HCT116 (cell line): ENCODE measurements at regions not wholly inside any gene's neighbourhood (a gene's known extent, or its start where the extent isn't known, plus 50 kb on each side); places are given as distances from the start of the nearest gene placed in this dataset.

ENCODE experiments used
- ATAC-seq: fragments of 200-7000 bp; cut with Tn5 transposase; 2 replicates; pipeline ENCODE4 v1.9.1; 2020; ENCODE audit warnings: mild to moderate bottlenecking, moderate library complexity
- BruUV-seq: library from RNA; stranded (reverse); fragments of 400-500 nt; replicated peaks from 2 replicates; lab custom pipeline; 2021; lab: Mats Ljungman, UMichigan
- CTCF ChIA-PET: fragments of 300-600 bp; sonication (Branson Sonifier 250); formaldehyde crosslinking; loops from one replicate; lab custom pipeline; 2021; ENCODE audit warnings: antibody characterized with exemption; lab: Charles Lee
- POLR2A ChIA-PET: fragments of 300-600, 350-600 bp; sonication (Branson Sonifier 250); formaldehyde crosslinking; loops from one replicate; lab custom pipeline; 2021; ENCODE audit warnings: antibody characterized with exemption; lab: Charles Lee
- RAD21 ChIA-PET, 2 experiments: fragments of 300-600 bp; sonication (Branson Sonifier 250); formaldehyde crosslinking; loops; one replicate each; lab custom pipeline; 2023; ENCODE audit warnings: low total read pairs in 2 of 2; ENCODE audit not compliant: uncharacterized antibody in 2 of 2, unreplicated experiment in 2 of 2, low non-redundant PET in 1 of 2; lab: Charles Lee
- DNase-seq: peaks from one replicate; pipeline ENCODE4 v3.0.0-alpha.2; 2010; ENCODE audit warnings: low read depth, low spot score
- H2AFZ ChIP-seq: fragments of 200-600 bp; shearing (Covaris generic), sonication (generic); 2 replicates; pipeline ENCODE4 v1.6.1; 2017; ENCODE audit warnings: low read depth, mixed run types, mixed read lengths, antibody characterized with exemption, low read length; ENCODE audit not compliant: poor library complexity, severe bottlenecking
- H3K27ac ChIP-seq: 2 replicates; pipeline ENCODE4 v1.5.1; 2012; ENCODE audit warnings: low read depth, low read length
- H3K27me3 ChIP-seq: fragments of 200-600 bp; sonication (generic); 2 replicates; pipeline ENCODE4 v1.6.1; 2016; ENCODE audit warnings: mixed run types, low read length, mixed read lengths; ENCODE audit not compliant: insufficient read depth
- H3K36me3 ChIP-seq, 2 experiments: fragments of 200-500 bp in 1 of 2; fragments of 200-600 bp in 1 of 2; sonication (Bioruptor generic) in 1 of 2; sonication (generic) in 1 of 2; 2 replicates each; pipeline versions ENCODE4 v1.5.1 to v1.6.1; 2014 to 2016; ENCODE audit warnings: low read length in 2 of 2, inconsistent platforms in 1 of 2, mixed read lengths in 1 of 2, mixed run types in 1 of 2; ENCODE audit not compliant: insufficient read depth in 2 of 2, control insufficient read depth in 1 of 2
- H3K4me1 ChIP-seq, 2 experiments: fragments of 200-600 bp in 1 of 2; sonication (generic) in 1 of 2; 2 replicates each; pipeline versions ENCODE4 v1.5.1 to v1.6.1; 2012 to 2017; ENCODE audit warnings: low read length in 2 of 2, inconsistent platforms in 1 of 2, mild to moderate bottlenecking in 1 of 2, mixed read lengths in 1 of 2, mixed run types in 1 of 2, moderate library complexity in 1 of 2; ENCODE audit not compliant: insufficient read depth in 2 of 2, control insufficient read depth in 1 of 2
- H3K4me2 ChIP-seq: fragments of 200-600 bp; sonication (generic); 2 replicates; pipeline ENCODE4 v1.6.1; 2017; ENCODE audit warnings: mixed run types, low read length, mixed read lengths
- H3K4me3 ChIP-seq, 2 experiments: fragments of 200-600 bp in 1 of 2; sonication (generic) in 1 of 2; replicated peaks in 1 of 2; 2 replicates each; pipeline ENCODE4 v1.5.1; 2011 to 2016; ENCODE audit warnings: low read length in 2 of 2, control low read depth in 1 of 2, low read depth in 1 of 2, mild to moderate bottlenecking in 1 of 2, mixed read lengths in 1 of 2, mixed run types in 1 of 2
- H3K79me2 ChIP-seq: fragments of 200-600 bp; sonication (generic); 2 replicates; pipeline ENCODE4 v1.6.1; 2017; ENCODE audit warnings: mild to moderate bottlenecking, mixed run types, low read length, moderate library complexity, mixed read lengths; ENCODE audit not compliant: insufficient read depth
- H3K9ac ChIP-seq: fragments of 200-600 bp; sonication (generic); 2 replicates; pipeline ENCODE4 v1.6.1; 2016; ENCODE audit warnings: low read length, mixed read lengths
- H3K9me2 ChIP-seq: fragments of 200-600 bp; sonication (generic), shearing (Covaris generic); 2 replicates; pipeline ENCODE4 v1.6.1; 2017; ENCODE audit warnings: mixed run types, mild to moderate bottlenecking, moderate library complexity; ENCODE audit not compliant: insufficient read depth
- H3K9me3 ChIP-seq, 2 experiments: fragments of 200-500 bp in 1 of 2; fragments of 200-600 bp in 1 of 2; sonication (Bioruptor generic) in 1 of 2; sonication (generic) in 1 of 2; 2 replicates each; pipeline ENCODE4 v1.6.1; 2014 to 2017; ENCODE audit warnings: low read length in 2 of 2, mixed read lengths in 2 of 2, inconsistent platforms in 1 of 2, low read depth in 1 of 2, mild to moderate bottlenecking in 1 of 2, mixed run types in 1 of 2, moderate library complexity in 1 of 2; ENCODE audit not compliant: control insufficient read depth in 1 of 2, insufficient read depth in 1 of 2
- H4K20me1 ChIP-seq: fragments of 200-600 bp; sonication (generic), shearing (Covaris generic); 2 replicates; pipeline ENCODE4 v1.6.1; 2017; ENCODE audit warnings: mixed run types, mild to moderate bottlenecking, moderate library complexity; ENCODE audit not compliant: insufficient read depth
- ATF3 ChIP-seq: IDR thresholded peaks from 2 replicates; pipeline ENCODE4 v1.6.1; 2012
- CEBPB ChIP-seq: IDR thresholded peaks from 2 replicates; pipeline ENCODE4 v1.6.1; 2012; ENCODE audit warnings: low read depth
- CTCF ChIP-seq, 3 experiments: fragments of 200-600 bp in 1 of 3; sonication (generic) in 1 of 3; IDR thresholded peaks in 2 of 3; conservative IDR thresholded peaks in 1 of 3; 2 replicates each; pipeline ENCODE4 v1.5.1; 2012 to 2017; ENCODE audit warnings: low read depth in 2 of 3, low read length in 2 of 3, antibody characterized with exemption in 1 of 3, borderline replicate concordance in 1 of 3, control low read depth in 1 of 3, mild to moderate bottlenecking in 1 of 3, mixed read lengths in 1 of 3, mixed run types in 1 of 3, moderate library complexity in 1 of 3; ENCODE audit not compliant: insufficient read depth in 1 of 3
- ELF1 ChIP-seq: IDR thresholded peaks from 2 replicates; pipeline ENCODE4 v1.6.1; 2012; ENCODE audit warnings: low read depth, borderline replicate concordance
- JUND ChIP-seq: IDR thresholded peaks from 2 replicates; pipeline ENCODE4 v1.6.1; 2012
- MAX ChIP-seq: IDR thresholded peaks from 2 replicates; pipeline ENCODE4 v1.6.1; 2012
- REST ChIP-seq: IDR thresholded peaks from 2 replicates; pipeline ENCODE4 v1.6.1; 2012; ENCODE audit warnings: low read depth
- SIN3A ChIP-seq: IDR thresholded peaks from 2 replicates; pipeline ENCODE4 v1.6.1; 2012; ENCODE audit warnings: low read depth
- TCF7L2 ChIP-seq: IDR thresholded peaks from 2 replicates; pipeline ENCODE4 v1.7.0; 2011; ENCODE audit warnings: borderline replicate concordance, inconsistent platforms; ENCODE audit not compliant: insufficient read depth, insufficient read length; ENCODE audit errors: extremely low read depth
- YY1 ChIP-seq: IDR thresholded peaks from 2 replicates; pipeline ENCODE4 v1.6.1; 2011; ENCODE audit warnings: low read length, low read depth, moderate library complexity, mild to moderate bottlenecking; ENCODE audit not compliant: insufficient replicate concordance; ENCODE audit errors: extremely low read depth
- ZBTB33 ChIP-seq: IDR thresholded peaks from 2 replicates; pipeline ENCODE4 v1.6.1; 2011; ENCODE audit warnings: mild to moderate bottlenecking, low read length, moderate library complexity; ENCODE audit not compliant: insufficient replicate concordance; ENCODE audit errors: extremely low read depth
- ZNF274 ChIP-seq: fragments of 200-500 bp; sonication (Bioruptor generic); IDR thresholded peaks from 2 replicates; pipeline ENCODE4 v1.6.1; 2014; ENCODE audit warnings: mild to moderate bottlenecking, low read depth, low read length, inconsistent platforms
- intact Hi-C: fragments of 100-400 bp; cut with micrococcal nuclease; formaldehyde crosslinking; loops from 2 replicates; pipeline ENCODE4 v1.10.0; 2022

- TF ChIP-seq ATF3: no peak
- no peak for TF ChIP-seq ELF1
- no peak for TF ChIP-seq MAX
- TF ChIP-seq TCF7L2: no peak
- Histone ChIP-seq H3K4me2 (no peak overlapping the region), H3K9me3 (no peaks in the 10 kb centered on the region), H3K4me3 (no peak overlapping the region), H3K27me3 (no peaks in the 10 kb centered on the region), H3K79me2 (no peaks in the 10 kb centered on the region), H3K9me2 (no peaks in the 10 kb centered on the region), H3K36me3 (no peaks in the 10 kb centered on the region), H3K27ac (no peak overlapping the region), H3K4me1 (no peaks in the 10 kb centered on the region), H2AFZ (no peak overlapping the region), H4K20me1 (no peaks in the 10 kb centered on the region), H3K9ac (no peak overlapping the region)
- BruUV-seq: no TSS peak
- intact Hi-C loops: no loop called here
- DNase-seq: no peak
- CTCF ChIA-PET: no interaction called here
- no peak for ATAC-seq
- RAD21 ChIA-PET: no interaction called here
- POLR2A ChIA-PET: no interaction called here
These were observed 433.4 kb upstream of the NRXN1 start for GRCh38 chr2:51465326-51465725.

- no peak overlapping the region for H3K9ac ChIP-seq
- H3K27ac ChIP-seq: no peak overlapping the region
- no peaks in the 10 kb centered on the region for H3K36me3 ChIP-seq
- no peaks in the 10 kb centered on the region for H3K9me3 ChIP-seq
- H3K79me2 ChIP-seq: no peaks in the 10 kb centered on the region
- no peak for DNase-seq
- BruUV-seq: no TSS peak
- H3K4me2 ChIP-seq: no peak overlapping the region
- H3K4me3 ChIP-seq: no peak overlapping the region
- no peak overlapping the region for H2AFZ ChIP-seq
- ChIA-PET POLR2A (no interaction called here), RAD21 (no interaction called here), CTCF (no interaction called here)
- H3K4me1 ChIP-seq: no peaks in the 10 kb centered on the region
- H4K20me1 ChIP-seq: no peaks in the 10 kb centered on the region
- ATAC-seq: no peak
- H3K27me3 ChIP-seq: no peaks in the 10 kb centered on the region
- intact Hi-C loops: no loop called here
- H3K9me2 ChIP-seq: no peaks in the 10 kb centered on the region
- no peak for TF ChIP-seq CEBPB
- no peak for TF ChIP-seq YY1
- no peak for TF ChIP-seq SIN3A
- TF ChIP-seq ZBTB33: no peak
- TF ChIP-seq REST: no peak
- no peak for TF ChIP-seq JUND
- TF ChIP-seq TCF7L2: no peak
- TF ChIP-seq CTCF (IDR thresholded peaks at IDR 0.05 in 2 of 3, conservative IDR thresholded peaks at IDR 0.05 in 1 of 3; ENCODE audit: borderline replicate concordance in 1 of 3, insufficient read depth in 1 of 3, low read depth in 2 of 3, low read length in 2 of 3): no peak
- TF ChIP-seq ZNF274: no peak
These were observed 422.2 kb upstream of the NRXN1 start for GRCh38 chr2:51454177-51454576.
